GM12878 (cell line): ENCODE measurements at regions not wholly inside any gene's neighbourhood (a gene's known extent, or its start where the extent isn't known, plus 50 kb on each side); places are given as distances from the start of the nearest gene placed in this dataset.

Experiments used
- ATAC-seq: fragments of 200-7000 bp; cut with Tn5 transposase; 3 replicates; pipeline ENCODE4 v1.9.1; 2020; ENCODE audit warnings: mild to moderate bottlenecking, moderate library complexity
- BruUV-seq: library from RNA; stranded (reverse); fragments of 400-500 nt; replicated peaks from 2 replicates; lab custom pipeline; 2021; lab: Mats Ljungman, UMichigan
- CTCF ChIA-PET: fragments of 300-600 bp; sonication (Branson Sonifier 250); formaldehyde crosslinking; extraction: SDS; loops from one replicate; lab custom pipeline; 2021; ENCODE audit warnings: inconsistent platforms; lab: Yijun Ruan, JAX
- POLR2A ChIA-PET: fragments of 350-600 bp; formaldehyde crosslinking; extraction: SDS; loops from one replicate; lab custom pipeline; 2021; ENCODE audit warnings: inconsistent platforms; lab: Charles Lee
- RAD21 ChIA-PET: fragments of 300-600 bp; sonication (Branson Sonifier 250); formaldehyde crosslinking; loops from one replicate; lab custom pipeline; 2023; ENCODE audit warnings: antibody characterized with exemption; ENCODE audit not compliant: unreplicated experiment; lab: Charles Lee
- SMC1A ChIA-PET: fragments of 300-600 bp; sonication (Branson Sonifier 250); formaldehyde crosslinking; loops from one replicate; lab custom pipeline; 2023; ENCODE audit not compliant: unreplicated experiment, uncharacterized antibody; lab: Charles Lee
- DNase-seq: peaks from one replicate; pipeline ENCODE4 v3.0.0-alpha.2; 2011; ENCODE audit warnings: low read depth, low spot score
- FAIRE-seq: peaks from 3 replicates; lab custom pipeline; 2011; peaks lifted over from hg19 to GRCh38; lab: Jason Lieb, UNC
- H2AFZ ChIP-seq: 2 replicates; pipeline ENCODE4 v1.6.0; 2011; ENCODE audit warnings: low read depth, low read length, control low read depth; ENCODE audit not compliant: control insufficient read depth
- H3K27ac ChIP-seq: 2 replicates; pipeline ENCODE4 v1.5.1; 2011; ENCODE audit warnings: control low read depth; ENCODE audit not compliant: control insufficient read depth, insufficient read depth
- H3K27me3 ChIP-seq, 2 experiments: replicated peaks in 1 of 2; 2 replicates each; pipeline versions ENCODE4 v1.6.0 to v1.6.1; 2011; ENCODE audit warnings: low read length in 1 of 2; ENCODE audit not compliant: control insufficient read depth in 2 of 2, insufficient read depth in 2 of 2
- H3K36me3 ChIP-seq, 2 experiments: 2 replicates each; pipeline ENCODE4 v1.5.1; 2011; ENCODE audit warnings: low read length in 1 of 2; ENCODE audit not compliant: control insufficient read depth in 2 of 2, insufficient read depth in 2 of 2
- H3K4me1 ChIP-seq: 2 replicates; pipeline ENCODE4 v1.6.1; 2011; ENCODE audit warnings: mild to moderate bottlenecking, low read length, moderate library complexity, mixed read lengths; ENCODE audit not compliant: control insufficient read depth, insufficient read depth
- H3K4me2 ChIP-seq: 2 replicates; pipeline ENCODE4 v1.6.0; 2011; ENCODE audit warnings: control low read depth; ENCODE audit not compliant: control insufficient read depth, insufficient read depth
- H3K4me3 ChIP-seq: fragments of 200-600 bp; sonication (generic); 2 replicates; pipeline ENCODE4 v1.5.1; 2016
- H3K79me2 ChIP-seq: 2 replicates; pipeline ENCODE4 v1.6.0; 2011; ENCODE audit warnings: low read length; ENCODE audit not compliant: control insufficient read depth, insufficient read depth
- H3K9ac ChIP-seq: 2 replicates; pipeline ENCODE4 v1.8.0; 2011; ENCODE audit warnings: low read length, control low read depth, mixed read lengths; ENCODE audit not compliant: control insufficient read depth, insufficient read depth
- H3K9me3 ChIP-seq: replicated peaks from 3 replicates; pipeline ENCODE4 v1.5.1; 2011; ENCODE audit warnings: mild to moderate bottlenecking, low read length; ENCODE audit not compliant: control insufficient read depth, insufficient read depth
- H4K20me1 ChIP-seq: 2 replicates; pipeline ENCODE4 v1.6.0; 2011; ENCODE audit not compliant: control insufficient read depth, insufficient read depth
- CBFB ChIP-seq: IDR thresholded peaks from 2 replicates; pipeline ENCODE4 v1.6.1; 2016; ENCODE audit warnings: antibody characterized with exemption, low read depth
- CHD2 ChIP-seq: IDR thresholded peaks from 2 replicates; pipeline ENCODE4 v1.6.1; 2011; ENCODE audit warnings: low read depth, low read length, improper control_type of control experiment, borderline replicate concordance
- CREB1 ChIP-seq: IDR thresholded peaks from 2 replicates; pipeline ENCODE4 v1.6.1; 2012; ENCODE audit warnings: low read depth, mild to moderate bottlenecking, inconsistent platforms
- EED ChIP-seq: sonication (generic); IDR thresholded peaks from 2 replicates; pipeline ENCODE4 v1.6.1; 2016; ENCODE audit warnings: antibody characterized with exemption, low read depth
- EZH2 ChIP-seq: IDR thresholded peaks from 2 replicates; pipeline ENCODE4 v1.6.1; 2012; ENCODE audit warnings: low read depth, mild to moderate bottlenecking, control low read depth, inconsistent platforms, low read length, borderline replicate concordance; ENCODE audit not compliant: control insufficient read depth
- GABPA ChIP-seq: IDR thresholded peaks from 2 replicates; pipeline ENCODE4 v1.6.1; 2014; ENCODE audit warnings: antibody characterized with exemption, low read depth, mild to moderate bottlenecking, inconsistent platforms
- GATAD2B ChIP-seq: fragments of 450-650 bp; conservative IDR thresholded peaks from 2 replicates; pipeline ENCODE4 v1.6.1; 2017; ENCODE audit warnings: low read depth, mild to moderate bottlenecking, moderate library complexity
- IRF4 ChIP-seq: IDR thresholded peaks from 2 replicates; pipeline ENCODE4 v1.6.1; 2011; ENCODE audit warnings: low read depth, low read length
- RELA ChIP-seq: fragments of 450-650 bp; IDR thresholded peaks from 2 replicates; pipeline ENCODE4 v1.8.0; 2014; ENCODE audit warnings: borderline replicate concordance; ENCODE audit not compliant: partially characterized antibody
- SMAD1 ChIP-seq: fragments of 450-650 bp; IDR thresholded peaks from 2 replicates; pipeline ENCODE4 v1.6.1; 2018; ENCODE audit warnings: mild to moderate bottlenecking, low read depth; ENCODE audit not compliant: partially characterized antibody
- TARDBP ChIP-seq: IDR thresholded peaks from 2 replicates; pipeline ENCODE4 v1.6.1; 2016; ENCODE audit warnings: borderline replicate concordance
- TCF12 ChIP-seq: IDR thresholded peaks from 2 replicates; pipeline ENCODE4 v1.6.1; 2011; ENCODE audit warnings: low read depth, mild to moderate bottlenecking, low read length
- YY1 ChIP-seq: IDR thresholded peaks from 2 replicates; pipeline ENCODE4 v1.6.1; 2011; ENCODE audit warnings: low read depth, mild to moderate bottlenecking, low read length
- ZNF24 ChIP-seq: fragments of 450-650 bp; IDR thresholded peaks from 2 replicates; pipeline ENCODE4 v1.6.1; 2017; ENCODE audit warnings: antibody characterized with exemption, mild to moderate bottlenecking
- WGBS: methylation state at CpG from one replicate; pipeline ENCODE4 v1.1.6; 2016; ENCODE audit warnings: low lambda C conversion rate; ENCODE audit not compliant: insufficient replicate concordance, insufficient coverage; ENCODE audit errors: missing lambda C conversion rate; 5-methylcytosine and 5-hydroxymethylcytosine counted together
- in situ Hi-C: fragments of 300-500 bp; cut with MboI; formaldehyde crosslinking; loops from 9 replicates; pipeline ENCODE4 v1.14.3; 2018; ENCODE audit warnings: mixed read lengths
- intact Hi-C: fragments of 100-400 bp; cut with micrococcal nuclease; formaldehyde crosslinking; loops from one replicate; pipeline ENCODE4 v1.14.2; 2022; ENCODE audit not compliant: unreplicated experiment
- TF ChIP-seq, protein P1 (sequence below): IDR thresholded peaks from 2 replicates; pipeline ENCODE4 v1.6.1; 2012; ENCODE audit warnings: improper control_type of control experiment, low read depth, low read length; ENCODE audit not compliant: insufficient replicate concordance
- TF ChIP-seq, protein P2 (sequence below): fragments of 450-650 bp; IDR thresholded peaks from 2 replicates; pipeline ENCODE4 v1.6.1; 2014; ENCODE audit warnings: mild to moderate bottlenecking
- TF ChIP-seq, protein P3 (sequence below): IDR thresholded peaks from 2 replicates; pipeline ENCODE4 v1.6.1; 2011; ENCODE audit warnings: mild to moderate bottlenecking, low read depth, low read length, moderate library complexity; ENCODE audit not compliant: insufficient replicate concordance

DNA sequence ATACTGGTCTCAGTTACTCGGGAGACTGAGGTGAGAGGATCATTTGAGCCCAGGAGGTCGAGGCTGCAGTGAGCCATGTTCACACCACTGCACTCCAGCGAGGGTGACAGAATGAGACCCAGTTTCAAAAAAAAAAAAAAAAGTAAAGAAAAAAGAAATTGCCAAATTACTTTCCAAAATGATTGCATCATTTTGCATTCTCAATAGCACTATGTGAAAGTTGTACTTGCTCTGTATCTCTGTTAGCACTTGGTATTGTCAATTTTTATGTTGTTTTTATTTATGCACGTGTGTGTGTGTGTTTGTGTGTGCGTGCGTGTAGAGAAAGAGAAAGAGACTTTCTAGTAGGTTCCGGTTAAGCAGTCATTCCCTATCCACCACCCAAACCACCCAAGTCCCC, 328.4 kb downstream of the RAB3C start:
- RAD21 ChIA-PET: no interaction called here
- H4K20me1 ChIP-seq: no peaks in the 10 kb centered on the region

More for the DNA sequence above, 328.4 kb downstream of the RAB3C start:
- no peaks in the 10 kb centered on the region for H3K9me3 ChIP-seq
- H3K36me3 ChIP-seq: no peaks in the 10 kb centered on the region
- no peaks in the 10 kb centered on the region for H3K27me3 ChIP-seq
- BruUV-seq: no TSS peak
- H3K4me1 ChIP-seq: no peaks in the 10 kb centered on the region
- no peak overlapping the region for H3K4me2 ChIP-seq
- H3K27ac ChIP-seq: no peak overlapping the region
- ChIA-PET SMC1A (no interaction called here), POLR2A (no interaction called here), CTCF (no interaction called here)
- H3K79me2 ChIP-seq: no peaks in the 10 kb centered on the region
- WGBS: 36% methylated on average over 6 of the region's 7 CpGs
- intact Hi-C loops (no loop called here), in situ Hi-C loops (no loop called here)
- DNase-seq (no peak), ATAC-seq (no peak), FAIRE-seq (no peak)
- no peak overlapping the region for H3K4me3 ChIP-seq
- H2AFZ ChIP-seq: no peak overlapping the region
- no peak overlapping the region for H3K9ac ChIP-seq
- TF ChIP-seq, protein P1, sequence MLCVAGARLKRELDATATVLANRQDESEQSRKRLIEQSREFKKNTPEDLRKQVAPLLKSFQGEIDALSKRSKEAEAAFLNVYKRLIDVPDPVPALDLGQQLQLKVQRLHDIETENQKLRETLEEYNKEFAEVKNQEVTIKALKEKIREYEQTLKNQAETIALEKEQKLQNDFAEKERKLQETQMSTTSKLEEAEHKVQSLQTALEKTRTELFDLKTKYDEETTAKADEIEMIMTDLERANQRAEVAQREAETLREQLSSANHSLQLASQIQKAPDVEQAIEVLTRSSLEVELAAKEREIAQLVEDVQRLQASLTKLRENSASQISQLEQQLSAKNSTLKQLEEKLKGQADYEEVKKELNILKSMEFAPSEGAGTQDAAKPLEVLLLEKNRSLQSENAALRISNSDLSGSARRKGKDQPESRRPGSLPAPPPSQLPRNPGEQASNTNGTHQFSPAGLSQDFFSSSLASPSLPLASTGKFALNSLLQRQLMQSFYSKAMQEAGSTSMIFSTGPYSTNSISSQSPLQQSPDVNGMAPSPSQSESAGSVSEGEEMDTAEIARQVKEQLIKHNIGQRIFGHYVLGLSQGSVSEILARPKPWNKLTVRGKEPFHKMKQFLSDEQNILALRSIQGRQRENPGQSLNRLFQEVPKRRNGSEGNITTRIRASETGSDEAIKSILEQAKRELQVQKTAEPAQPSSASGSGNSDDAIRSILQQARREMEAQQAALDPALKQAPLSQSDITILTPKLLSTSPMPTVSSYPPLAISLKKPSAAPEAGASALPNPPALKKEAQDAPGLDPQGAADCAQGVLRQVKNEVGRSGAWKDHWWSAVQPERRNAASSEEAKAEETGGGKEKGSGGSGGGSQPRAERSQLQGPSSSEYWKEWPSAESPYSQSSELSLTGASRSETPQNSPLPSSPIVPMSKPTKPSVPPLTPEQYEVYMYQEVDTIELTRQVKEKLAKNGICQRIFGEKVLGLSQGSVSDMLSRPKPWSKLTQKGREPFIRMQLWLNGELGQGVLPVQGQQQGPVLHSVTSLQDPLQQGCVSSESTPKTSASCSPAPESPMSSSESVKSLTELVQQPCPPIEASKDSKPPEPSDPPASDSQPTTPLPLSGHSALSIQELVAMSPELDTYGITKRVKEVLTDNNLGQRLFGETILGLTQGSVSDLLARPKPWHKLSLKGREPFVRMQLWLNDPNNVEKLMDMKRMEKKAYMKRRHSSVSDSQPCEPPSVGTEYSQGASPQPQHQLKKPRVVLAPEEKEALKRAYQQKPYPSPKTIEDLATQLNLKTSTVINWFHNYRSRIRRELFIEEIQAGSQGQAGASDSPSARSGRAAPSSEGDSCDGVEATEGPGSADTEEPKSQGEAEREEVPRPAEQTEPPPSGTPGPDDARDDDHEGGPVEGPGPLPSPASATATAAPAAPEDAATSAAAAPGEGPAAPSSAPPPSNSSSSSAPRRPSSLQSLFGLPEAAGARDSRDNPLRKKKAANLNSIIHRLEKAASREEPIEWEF: no peak
- TF ChIP-seq TARDBP (no peak), EZH2 (no peak), EED (no peak), TCF12 (no peak), IRF4 (no peak), GATAD2B (no peak), CREB1 (no peak), ZNF24 (no peak), RELA (no peak), YY1 (no peak), GABPA (no peak), SMAD1 (no peak), CHD2 (no peak), CBFB (no peak)
- TF ChIP-seq, protein P2, sequence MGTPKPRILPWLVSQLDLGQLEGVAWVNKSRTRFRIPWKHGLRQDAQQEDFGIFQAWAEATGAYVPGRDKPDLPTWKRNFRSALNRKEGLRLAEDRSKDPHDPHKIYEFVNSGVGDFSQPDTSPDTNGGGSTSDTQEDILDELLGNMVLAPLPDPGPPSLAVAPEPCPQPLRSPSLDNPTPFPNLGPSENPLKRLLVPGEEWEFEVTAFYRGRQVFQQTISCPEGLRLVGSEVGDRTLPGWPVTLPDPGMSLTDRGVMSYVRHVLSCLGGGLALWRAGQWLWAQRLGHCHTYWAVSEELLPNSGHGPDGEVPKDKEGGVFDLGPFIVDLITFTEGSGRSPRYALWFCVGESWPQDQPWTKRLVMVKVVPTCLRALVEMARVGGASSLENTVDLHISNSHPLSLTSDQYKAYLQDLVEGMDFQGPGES: no peak
- TF ChIP-seq, protein P3, sequence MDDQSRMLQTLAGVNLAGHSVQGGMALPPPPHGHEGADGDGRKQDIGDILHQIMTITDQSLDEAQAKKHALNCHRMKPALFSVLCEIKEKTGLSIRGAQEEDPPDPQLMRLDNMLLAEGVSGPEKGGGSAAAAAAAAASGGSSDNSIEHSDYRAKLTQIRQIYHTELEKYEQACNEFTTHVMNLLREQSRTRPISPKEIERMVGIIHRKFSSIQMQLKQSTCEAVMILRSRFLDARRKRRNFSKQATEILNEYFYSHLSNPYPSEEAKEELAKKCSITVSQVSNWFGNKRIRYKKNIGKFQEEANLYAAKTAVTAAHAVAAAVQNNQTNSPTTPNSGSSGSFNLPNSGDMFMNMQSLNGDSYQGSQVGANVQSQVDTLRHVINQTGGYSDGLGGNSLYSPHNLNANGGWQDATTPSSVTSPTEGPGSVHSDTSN: no peak
